K562 (cell line): ENCODE measurements at regions not wholly inside any gene's neighbourhood (a gene's known extent, or its start where the extent isn't known, plus 50 kb on each side); places are given as distances from the start of the nearest gene placed in this dataset.
A peak's percentile ranks its signal among the peaks of the same experiment; 100 is the strongest.

Experiments
- ATAC-seq: fragments of 200-7000 bp; cut with Tn5 transposase; 3 replicates; pipeline ENCODE4 v1.9.1; 2020; ENCODE audit warnings: moderate library complexity
- BruUV-seq: library from RNA; stranded (reverse); fragments of 400-500 nt; replicated peaks from 2 replicates; lab custom pipeline; 2021; lab: Mats Ljungman, UMichigan
- CTCF ChIA-PET: fragments of 300-600 bp; formaldehyde crosslinking; extraction: SDS; loops from one replicate; lab custom pipeline; 2021; ENCODE audit warnings: low intra/inter-chr PET ratio; lab: Yijun Ruan, JAX
- POLR2A ChIA-PET: fragments of 300-600, 350-650 bp; sonication (Branson Sonifier 250); formaldehyde crosslinking; extraction: SDS; loops from one replicate; lab custom pipeline; 2021; ENCODE audit warnings: antibody characterized with exemption, inconsistent platforms; lab: Yijun Ruan, JAX
- DNase-seq, 4 experiments: peaks; one replicate each; pipeline versions ENCODE4 v3.0.0 to v3.0.0-alpha.2; 2011 to 2018; ENCODE audit warnings: low spot score in 3 of 4, mixed read lengths in 3 of 4; ENCODE audit errors: extremely low read depth in 1 of 4
- FAIRE-seq: peaks from 2 replicates; lab custom pipeline; 2011; peaks lifted over from hg19 to GRCh38; lab: Jason Lieb, UNC
- H2AFZ ChIP-seq: 2 replicates; pipeline ENCODE4 v1.6.0; 2011; ENCODE audit warnings: low read depth, low read length, control low read depth, inconsistent platforms
- H3K27ac ChIP-seq: fragments of 200-600 bp; 3 replicates; pipeline ENCODE4 v1.8.0; 2011; ENCODE audit warnings: low read depth, mild to moderate bottlenecking, control low read depth, inconsistent platforms, low read length, moderate library complexity, mixed read lengths; ENCODE audit errors: extremely low read depth
- H3K27me3 ChIP-seq, 2 experiments: fragments of 300-600 bp in 1 of 2; 2 replicates in 1 of 2; 3 replicates in 1 of 2; pipeline versions ENCODE4 v1.6.0 to v1.8.0; 2011; ENCODE audit warnings: inconsistent platforms in 2 of 2, low read length in 2 of 2, mild to moderate bottlenecking in 1 of 2, mixed read lengths in 1 of 2, moderate library complexity in 1 of 2; ENCODE audit not compliant: control insufficient read depth in 2 of 2, insufficient read depth in 2 of 2
- H3K36me3 ChIP-seq: fragments of 300-600 bp; 3 replicates; pipeline ENCODE4 v1.8.0; 2011; ENCODE audit warnings: mild to moderate bottlenecking, low read length, inconsistent platforms; ENCODE audit not compliant: control insufficient read depth, insufficient read depth
- H3K4me1 ChIP-seq, 2 experiments: fragments of 200-600 bp in 1 of 2; replicated peaks in 1 of 2; 2 replicates in 1 of 2; 3 replicates in 1 of 2; pipeline versions ENCODE4 v1.5.1 to v1.8.0; 2011; ENCODE audit warnings: inconsistent platforms in 2 of 2, low read length in 2 of 2, mild to moderate bottlenecking in 1 of 2, mixed read lengths in 1 of 2, moderate library complexity in 1 of 2; ENCODE audit not compliant: control insufficient read depth in 2 of 2, insufficient read depth in 2 of 2
- H3K4me2 ChIP-seq: 2 replicates; pipeline ENCODE4 v1.6.1; 2011; ENCODE audit warnings: low read length, control low read depth, inconsistent platforms, mixed read lengths; ENCODE audit not compliant: insufficient read depth
- H3K4me3 ChIP-seq: fragments of 200-600 bp; sonication (generic), shearing (Covaris generic); 2 replicates; pipeline ENCODE4 v1.5.1; 2016; ENCODE audit warnings: control low read depth, inconsistent platforms
- H3K79me2 ChIP-seq: fragments of 200-600 bp; 3 replicates; pipeline ENCODE4 v1.8.0; 2011; ENCODE audit warnings: low read length, inconsistent platforms; ENCODE audit not compliant: control insufficient read depth, insufficient read depth
- H3K9ac ChIP-seq, 2 experiments: 2 replicates each; pipeline versions ENCODE4 v1.6.0 to v1.6.1; 2011; ENCODE audit warnings: low read depth in 2 of 2, low read length in 2 of 2, control low read depth in 1 of 2, inconsistent platforms in 1 of 2, mild to moderate bottlenecking in 1 of 2, mixed read lengths in 1 of 2; ENCODE audit not compliant: insufficient read depth in 1 of 2
- H3K9me1 ChIP-seq: one replicate; pipeline ENCODE4 v1.6.0; 2011; ENCODE audit warnings: inconsistent platforms, mild to moderate bottlenecking, low read length, moderate library complexity; ENCODE audit not compliant: control insufficient read depth, insufficient read depth
- H3K9me3 ChIP-seq: replicated peaks from 2 replicates; pipeline ENCODE4 v1.5.1; 2011; ENCODE audit warnings: low read depth, low read length, inconsistent platforms; ENCODE audit not compliant: control insufficient read depth, insufficient read depth
- H4K20me1 ChIP-seq: replicated peaks from 2 replicates; pipeline ENCODE4 v1.6.1; 2011; ENCODE audit warnings: low read length, inconsistent platforms, mixed read lengths; ENCODE audit not compliant: control insufficient read depth, insufficient read depth
- CEBPG ChIP-seq, 3 experiments: fragments of 200-800 bp in 1 of 3; sonication (Bioruptor generic) in 1 of 3; sonication (generic) in 1 of 3; formaldehyde crosslinking in 1 of 3; IDR thresholded peaks in 2 of 3; conservative IDR thresholded peaks in 1 of 3; 2 replicates each; pipeline versions ENCODE4 v1.6.1 to v1.8.0; 2016 to 2022; ENCODE audit warnings: missing compliant biosample characterization in 2 of 3, missing genetic modification characterization in 2 of 3, mild to moderate bottlenecking in 1 of 3, missing genetic modification reagents in 1 of 3
- LARP7 ChIP-seq: fragments of 450-650 bp; IDR thresholded peaks from 2 replicates; pipeline ENCODE4 v1.6.1; 2016
- MAFF ChIP-seq: IDR thresholded peaks from 2 replicates; pipeline ENCODE4 v1.6.1; 2012; ENCODE audit warnings: low read length, improper control_type of control experiment
- SRSF9 ChIP-seq: fragments of 200-400 bp; formaldehyde crosslinking; IDR thresholded peaks from 2 replicates; pipeline ENCODE4 v1.6.1; 2017; ENCODE audit warnings: low read depth, low read length, borderline replicate concordance
- ZNF140 ChIP-seq: fragments of 250-450 bp; sonication (Bioruptor Pico); IDR thresholded peaks from 2 replicates; pipeline ENCODE4 v1.8.0; 2021; ENCODE audit warnings: moderate library complexity, mild to moderate bottlenecking, inconsistent platforms
- WGBS: fragments of 100-300 bp; shearing (Covaris generic); methylation state at CpG from one replicate; pipeline ENCODE4 v1.1.6; 2016; ENCODE audit warnings: low coverage, mixed read lengths; ENCODE audit not compliant: insufficient coverage; ENCODE audit errors: missing lambda C conversion rate; 5-methylcytosine and 5-hydroxymethylcytosine counted together
- in situ Hi-C: fragments of 300-500 bp; cut with MboI; formaldehyde crosslinking; loops from 4 replicates; pipeline ENCODE4 v1.15.0; 2018; ENCODE audit warnings: inconsistent platforms, mixed read lengths
- intact Hi-C: fragments of 100-400 bp; cut with micrococcal nuclease; formaldehyde crosslinking; loops from 2 replicates; pipeline ENCODE4 v1.14.2; 2022
- TF ChIP-seq, protein P1 (sequence below): fragments of 200-800 bp; sonication (Bioruptor generic); IDR thresholded peaks from 2 replicates; pipeline ENCODE4 v1.6.1; 2017; ENCODE audit warnings: missing genetic modification characterization, missing compliant biosample characterization
- TF ChIP-seq, protein P2 (sequence below): fragments of 450-650 bp; IDR thresholded peaks from 2 replicates; pipeline ENCODE4 v1.6.1; 2016
- TF ChIP-seq, protein P3 (sequence below): fragments of 250-450 bp; sonication (Bioruptor Pico); IDR thresholded peaks from 2 replicates; pipeline ENCODE4 v1.4.0; 2020; ENCODE audit warnings: mild to moderate bottlenecking, moderate library complexity

DNA sequence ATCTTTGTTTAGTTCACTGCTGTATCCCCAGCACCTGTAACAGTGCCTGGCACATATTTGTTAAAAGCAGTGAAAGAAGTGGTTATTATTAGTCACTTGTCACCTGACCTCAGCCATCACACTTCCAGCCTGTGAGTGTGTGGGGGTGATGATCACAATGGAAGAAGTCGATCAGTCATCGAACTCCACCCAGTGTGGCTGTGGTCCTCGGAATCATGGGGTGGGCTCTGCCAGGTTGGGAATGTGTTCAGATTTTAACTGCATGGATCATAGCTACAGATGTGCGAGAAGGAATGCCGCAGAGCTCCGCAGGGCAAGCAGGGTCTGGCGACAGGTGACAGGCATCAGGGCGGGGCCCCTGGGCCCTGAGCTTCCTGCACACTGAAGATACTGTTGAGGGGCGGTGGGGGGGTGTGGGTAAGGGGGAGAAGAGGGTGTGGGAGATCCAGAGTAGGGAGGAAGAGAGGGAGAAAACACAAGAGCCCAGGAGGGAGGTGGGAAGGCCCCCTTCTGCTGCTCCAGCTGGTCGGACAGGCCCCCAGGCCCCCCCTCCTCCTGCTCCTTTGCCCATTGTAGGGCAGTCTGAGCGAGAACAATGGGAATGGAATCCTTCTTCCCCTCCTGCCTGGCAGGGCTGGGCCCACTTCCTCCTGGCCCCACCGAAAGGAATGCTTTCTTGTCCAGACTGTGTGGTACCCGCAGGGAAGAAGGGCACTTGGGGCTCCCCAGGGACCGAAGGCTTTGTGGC, 89.6 kb downstream of the SPRY4 start:
- no peak; the same call in 2 of the 3 replicates for ATAC-seq
- no peak for DNase-seq
- no peaks in the 10 kb centered on the region for H3K79me2 ChIP-seq

More for the DNA sequence above, 89.6 kb downstream of the SPRY4 start:
- Histone ChIP-seq H3K9me1 (no peaks in the 10 kb centered on the region), H3K36me3 (no peaks in the 10 kb centered on the region), H4K20me1 (no peaks in the 10 kb centered on the region), H3K4me2 (no peak overlapping the region), H3K4me1 (peaks cover 0 to 6% of the 10 kb centered on the region in 2 experiments; a peak in 1 of 5 replicates), H3K27me3 (peaks cover 8 to 23% of the 10 kb centered on the region in 2 experiments; a peak in 4 of 5 replicates), H3K4me3 (no peak overlapping the region), H2AFZ (no peak overlapping the region), H3K9me3 (no peaks in the 10 kb centered on the region), H3K27ac (no peak overlapping the region), H3K9ac (no peak overlapping the region)
- in situ Hi-C loops (no loop called here), intact Hi-C loops (no loop called here)
- no peak for TF ChIP-seq MAFF
- TF ChIP-seq, protein P1, sequence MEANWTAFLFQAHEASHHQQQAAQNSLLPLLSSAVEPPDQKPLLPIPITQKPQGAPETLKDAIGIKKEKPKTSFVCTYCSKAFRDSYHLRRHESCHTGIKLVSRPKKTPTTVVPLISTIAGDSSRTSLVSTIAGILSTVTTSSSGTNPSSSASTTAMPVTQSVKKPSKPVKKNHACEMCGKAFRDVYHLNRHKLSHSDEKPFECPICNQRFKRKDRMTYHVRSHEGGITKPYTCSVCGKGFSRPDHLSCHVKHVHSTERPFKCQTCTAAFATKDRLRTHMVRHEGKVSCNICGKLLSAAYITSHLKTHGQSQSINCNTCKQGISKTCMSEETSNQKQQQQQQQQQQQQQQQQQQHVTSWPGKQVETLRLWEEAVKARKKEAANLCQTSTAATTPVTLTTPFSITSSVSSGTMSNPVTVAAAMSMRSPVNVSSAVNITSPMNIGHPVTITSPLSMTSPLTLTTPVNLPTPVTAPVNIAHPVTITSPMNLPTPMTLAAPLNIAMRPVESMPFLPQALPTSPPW (CRISPR knock-in tag), result peak; percentile 37; the same call in 1 of the 2 replicates
- no peak for TF ChIP-seq LARP7
- TF ChIP-seq, protein P2, sequence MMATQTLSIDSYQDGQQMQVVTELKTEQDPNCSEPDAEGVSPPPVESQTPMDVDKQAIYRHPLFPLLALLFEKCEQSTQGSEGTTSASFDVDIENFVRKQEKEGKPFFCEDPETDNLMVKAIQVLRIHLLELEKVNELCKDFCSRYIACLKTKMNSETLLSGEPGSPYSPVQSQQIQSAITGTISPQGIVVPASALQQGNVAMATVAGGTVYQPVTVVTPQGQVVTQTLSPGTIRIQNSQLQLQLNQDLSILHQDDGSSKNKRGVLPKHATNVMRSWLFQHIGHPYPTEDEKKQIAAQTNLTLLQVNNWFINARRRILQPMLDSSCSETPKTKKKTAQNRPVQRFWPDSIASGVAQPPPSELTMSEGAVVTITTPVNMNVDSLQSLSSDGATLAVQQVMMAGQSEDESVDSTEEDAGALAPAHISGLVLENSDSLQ, result 0 out of 2 replicates have a peak, but pooled peaks have one; percentile 6
- TF ChIP-seq CEBPG (CRISPR knock-in tag; IDR thresholded peaks at IDR 0.05), result no peak
- TF ChIP-seq CEBPG (tag; conservative IDR thresholded peaks at IDR 0.05 in 1 of 2, IDR thresholded peaks at IDR 0.05 in 1 of 2), result no peak
- no peak for TF ChIP-seq ZNF140 (CRISPR knock-in tag)
- TF ChIP-seq, protein P3, sequence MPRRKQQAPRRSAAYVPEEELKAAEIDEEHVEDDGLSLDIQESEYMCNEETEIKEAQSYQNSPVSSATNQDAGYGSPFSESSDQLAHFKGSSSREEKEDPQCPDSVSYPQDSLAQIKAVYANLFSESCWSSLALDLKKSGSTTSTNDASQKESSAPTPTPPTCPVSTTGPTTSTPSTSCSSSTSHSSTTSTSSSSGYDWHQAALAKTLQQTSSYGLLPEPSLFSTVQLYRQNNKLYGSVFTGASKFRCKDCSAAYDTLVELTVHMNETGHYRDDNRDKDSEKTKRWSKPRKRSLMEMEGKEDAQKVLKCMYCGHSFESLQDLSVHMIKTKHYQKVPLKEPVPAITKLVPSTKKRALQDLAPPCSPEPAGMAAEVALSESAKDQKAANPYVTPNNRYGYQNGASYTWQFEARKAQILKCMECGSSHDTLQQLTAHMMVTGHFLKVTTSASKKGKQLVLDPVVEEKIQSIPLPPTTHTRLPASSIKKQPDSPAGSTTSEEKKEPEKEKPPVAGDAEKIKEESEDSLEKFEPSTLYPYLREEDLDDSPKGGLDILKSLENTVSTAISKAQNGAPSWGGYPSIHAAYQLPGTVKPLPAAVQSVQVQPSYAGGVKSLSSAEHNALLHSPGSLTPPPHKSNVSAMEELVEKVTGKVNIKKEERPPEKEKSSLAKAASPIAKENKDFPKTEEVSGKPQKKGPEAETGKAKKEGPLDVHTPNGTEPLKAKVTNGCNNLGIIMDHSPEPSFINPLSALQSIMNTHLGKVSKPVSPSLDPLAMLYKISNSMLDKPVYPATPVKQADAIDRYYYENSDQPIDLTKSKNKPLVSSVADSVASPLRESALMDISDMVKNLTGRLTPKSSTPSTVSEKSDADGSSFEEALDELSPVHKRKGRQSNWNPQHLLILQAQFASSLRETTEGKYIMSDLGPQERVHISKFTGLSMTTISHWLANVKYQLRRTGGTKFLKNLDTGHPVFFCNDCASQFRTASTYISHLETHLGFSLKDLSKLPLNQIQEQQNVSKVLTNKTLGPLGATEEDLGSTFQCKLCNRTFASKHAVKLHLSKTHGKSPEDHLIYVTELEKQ (CRISPR knock-in tag), result no peak
- TF ChIP-seq SRSF9, result no peak
- BruUV-seq, result no TSS peak
- CTCF ChIA-PET, result no interaction called here
- no peak for FAIRE-seq
- POLR2A ChIA-PET, result interaction anchor here (0.6 to 1.0 kb wide), 5 partner anchors 9 to 1015 kb away, joined by 3 to 4 read pairs (median 3); no protein-coding TSS in a partner anchor
- 10% methylated on average over 13 of the region's 14 CpGs for WGBS
